GM12874 (cell line): ENCODE measurements at regions not wholly inside any gene's neighbourhood (a gene's known extent, or its start where the extent isn't known, plus 50 kb on each side); places are given as distances from the start of the nearest gene placed in this dataset.

ENCODE experiments used
- TF ChIP-seq, protein P1 (sequence below): IDR thresholded peaks from 2 replicates; pipeline ENCODE4 v1.5.1; 2011; ENCODE audit warnings: low read depth, mild to moderate bottlenecking, control low read depth, low read length, moderate library complexity; ENCODE audit not compliant: insufficient read depth

- TF ChIP-seq, protein P1, sequence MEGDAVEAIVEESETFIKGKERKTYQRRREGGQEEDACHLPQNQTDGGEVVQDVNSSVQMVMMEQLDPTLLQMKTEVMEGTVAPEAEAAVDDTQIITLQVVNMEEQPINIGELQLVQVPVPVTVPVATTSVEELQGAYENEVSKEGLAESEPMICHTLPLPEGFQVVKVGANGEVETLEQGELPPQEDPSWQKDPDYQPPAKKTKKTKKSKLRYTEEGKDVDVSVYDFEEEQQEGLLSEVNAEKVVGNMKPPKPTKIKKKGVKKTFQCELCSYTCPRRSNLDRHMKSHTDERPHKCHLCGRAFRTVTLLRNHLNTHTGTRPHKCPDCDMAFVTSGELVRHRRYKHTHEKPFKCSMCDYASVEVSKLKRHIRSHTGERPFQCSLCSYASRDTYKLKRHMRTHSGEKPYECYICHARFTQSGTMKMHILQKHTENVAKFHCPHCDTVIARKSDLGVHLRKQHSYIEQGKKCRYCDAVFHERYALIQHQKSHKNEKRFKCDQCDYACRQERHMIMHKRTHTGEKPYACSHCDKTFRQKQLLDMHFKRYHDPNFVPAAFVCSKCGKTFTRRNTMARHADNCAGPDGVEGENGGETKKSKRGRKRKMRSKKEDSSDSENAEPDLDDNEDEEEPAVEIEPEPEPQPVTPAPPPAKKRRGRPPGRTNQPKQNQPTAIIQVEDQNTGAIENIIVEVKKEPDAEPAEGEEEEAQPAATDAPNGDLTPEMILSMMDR = no peak
Measured at GRCh38 chr19:28332351-28332750, 880.6 kb downstream of the UQCRFS1 start.

DNA sequence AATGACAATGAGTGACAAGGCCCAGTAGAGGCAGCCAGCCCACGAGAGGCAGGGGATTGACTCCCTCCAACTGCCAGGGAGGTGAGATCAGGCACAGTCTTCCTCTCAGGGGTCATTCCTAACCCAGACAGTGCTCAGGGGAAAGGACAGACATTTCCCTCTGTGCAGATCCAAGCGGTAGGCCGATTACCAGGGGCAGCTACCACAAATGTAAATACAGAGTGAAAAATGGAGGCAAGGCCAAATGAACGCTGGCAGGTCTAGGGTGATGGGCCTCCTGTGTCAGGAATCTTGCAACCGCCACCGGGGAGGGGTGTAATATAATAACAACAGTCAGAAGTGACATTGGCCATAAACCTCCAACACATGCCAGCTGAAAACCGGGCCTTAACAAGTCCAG is 881.4 kb downstream of the UQCRFS1 start:
- TF ChIP-seq, protein P1 = no peak

GRCh38 chr19:28330831-28331230 is 882.1 kb downstream of the UQCRFS1 start:
- TF ChIP-seq, protein P1 = no peak

- TF ChIP-seq, protein P1 = no peak
Measured at GRCh38 chr19:28329429-28329828, 883.5 kb downstream of the UQCRFS1 start.

GRCh38 chr19:28327905-28328304 is 885.0 kb downstream of the UQCRFS1 start:
- TF ChIP-seq, protein P1 = no peak

DNA sequence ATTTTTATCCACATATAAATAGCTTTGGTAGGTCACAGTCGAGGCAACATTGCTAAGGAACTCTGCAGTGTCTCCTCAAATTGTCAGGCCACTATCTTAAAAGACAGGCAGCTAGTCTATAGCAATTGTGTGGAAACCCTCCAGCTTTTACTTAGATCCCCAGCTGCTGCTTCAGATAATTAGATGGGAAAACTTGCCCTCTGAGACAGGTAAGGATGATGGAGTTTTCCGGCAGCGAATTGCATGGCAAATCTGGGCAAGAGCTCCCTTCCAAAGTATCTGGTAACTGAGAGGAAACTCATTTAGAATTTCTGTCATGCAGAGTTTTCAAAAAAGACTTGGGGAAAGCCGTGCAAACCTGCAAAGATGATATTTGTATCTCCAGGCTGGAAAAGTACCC is 886.2 kb downstream of the UQCRFS1 start:
- TF ChIP-seq, protein P1 = no peak

- TF ChIP-seq, protein P1 = no peak
Measured at GRCh38 chr19:28324275-28325060, 888.5 kb downstream of the UQCRFS1 start.
